ENCODE measurements at regions not wholly inside any gene's neighbourhood (a gene's known extent, or its start where the extent isn't known, plus 50 kb on each side); places are given as distances from the start of the nearest gene placed in this dataset.

- no peak overlapping the region for H3K27ac ChIP-seq
- TF ChIP-seq, protein P1, sequence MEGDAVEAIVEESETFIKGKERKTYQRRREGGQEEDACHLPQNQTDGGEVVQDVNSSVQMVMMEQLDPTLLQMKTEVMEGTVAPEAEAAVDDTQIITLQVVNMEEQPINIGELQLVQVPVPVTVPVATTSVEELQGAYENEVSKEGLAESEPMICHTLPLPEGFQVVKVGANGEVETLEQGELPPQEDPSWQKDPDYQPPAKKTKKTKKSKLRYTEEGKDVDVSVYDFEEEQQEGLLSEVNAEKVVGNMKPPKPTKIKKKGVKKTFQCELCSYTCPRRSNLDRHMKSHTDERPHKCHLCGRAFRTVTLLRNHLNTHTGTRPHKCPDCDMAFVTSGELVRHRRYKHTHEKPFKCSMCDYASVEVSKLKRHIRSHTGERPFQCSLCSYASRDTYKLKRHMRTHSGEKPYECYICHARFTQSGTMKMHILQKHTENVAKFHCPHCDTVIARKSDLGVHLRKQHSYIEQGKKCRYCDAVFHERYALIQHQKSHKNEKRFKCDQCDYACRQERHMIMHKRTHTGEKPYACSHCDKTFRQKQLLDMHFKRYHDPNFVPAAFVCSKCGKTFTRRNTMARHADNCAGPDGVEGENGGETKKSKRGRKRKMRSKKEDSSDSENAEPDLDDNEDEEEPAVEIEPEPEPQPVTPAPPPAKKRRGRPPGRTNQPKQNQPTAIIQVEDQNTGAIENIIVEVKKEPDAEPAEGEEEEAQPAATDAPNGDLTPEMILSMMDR (IDR thresholded peaks at IDR 0.05), result no peak
- H3K4me1 ChIP-seq (ENCODE audit: control insufficient read depth in 1 of 2, insufficient read depth in 1 of 2, low read depth in 1 of 2, low read length in 1 of 2), result no peaks in the 10 kb centered on the region
- H3K36me3 ChIP-seq, result no peaks in the 10 kb centered on the region
- no peaks in the 10 kb centered on the region for H3K9me3 ChIP-seq
- H3K27me3 ChIP-seq, result no peaks in the 10 kb centered on the region
- no peak overlapping the region for H3K4me3 ChIP-seq (ENCODE audit: low read depth in 1 of 2, low read length in 1 of 2)
Measured at GRCh38 chr2:215532844-215533243, 97.0 kb upstream of the FN1 start.

GRCh38 chr2:215531284-215531683, 95.4 kb upstream of the FN1 start:
- Histone ChIP-seq H3K4me3 (ENCODE audit: low read depth in 1 of 2, low read length in 1 of 2) (no peak overlapping the region), H3K27ac (no peak overlapping the region), H3K36me3 (no peaks in the 10 kb centered on the region), H3K4me1 (ENCODE audit: control insufficient read depth in 1 of 2, insufficient read depth in 1 of 2, low read depth in 1 of 2, low read length in 1 of 2) (no peaks in the 10 kb centered on the region), H3K27me3 (no peaks in the 10 kb centered on the region), H3K9me3 (no peaks in the 10 kb centered on the region)
- TF ChIP-seq, protein P1 (IDR thresholded peaks at IDR 0.05), result no peak

DNA sequence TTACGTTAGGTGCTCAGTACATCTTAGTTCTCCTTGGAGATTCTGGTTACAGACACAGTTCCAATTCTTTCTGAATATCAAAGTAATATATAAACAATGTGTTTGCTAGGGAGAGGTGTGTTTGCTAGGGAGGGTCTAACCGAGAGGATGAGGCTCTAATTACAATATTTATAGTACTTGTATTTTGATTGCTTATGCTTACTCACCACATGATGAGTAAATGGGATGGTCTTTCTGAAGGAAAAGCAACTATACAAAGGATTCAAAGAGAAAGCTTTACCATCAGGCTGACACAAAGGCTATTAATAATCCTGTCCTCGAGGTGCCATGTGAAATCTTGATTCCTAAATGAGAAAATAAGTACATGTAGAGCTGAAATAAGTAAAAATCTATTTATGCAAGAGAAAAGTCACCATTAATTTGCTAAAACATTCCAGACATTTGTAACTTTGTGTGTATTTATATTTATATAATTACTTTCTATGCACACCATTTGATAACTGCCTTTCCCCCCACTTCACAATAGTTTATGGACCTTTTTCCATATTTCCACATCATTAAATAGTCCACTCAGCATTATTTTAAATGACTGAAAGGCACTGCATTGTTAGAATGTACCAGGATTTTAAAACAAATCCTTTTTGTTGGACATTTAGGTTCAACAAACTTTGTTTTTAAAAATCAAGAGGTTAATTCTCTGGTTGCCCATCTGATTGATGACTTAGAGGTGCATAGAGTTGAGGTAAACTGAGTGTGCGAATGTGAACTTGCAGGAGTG, 94.5 kb upstream of the FN1 start:
- no peaks in the 10 kb centered on the region for H3K27me3 ChIP-seq
- no peaks in the 10 kb centered on the region for H3K4me1 ChIP-seq (ENCODE audit: control insufficient read depth in 1 of 2, insufficient read depth in 1 of 2, low read depth in 1 of 2, low read length in 1 of 2)
- TF ChIP-seq, protein P1 (IDR thresholded peaks at IDR 0.05), result no peak
- H3K4me3 ChIP-seq (ENCODE audit: low read depth in 1 of 2, low read length in 1 of 2), result no peak overlapping the region
- no peak overlapping the region for H3K27ac ChIP-seq
- H3K9me3 ChIP-seq, result no peaks in the 10 kb centered on the region
- H3K36me3 ChIP-seq, result no peaks in the 10 kb centered on the region

DNA sequence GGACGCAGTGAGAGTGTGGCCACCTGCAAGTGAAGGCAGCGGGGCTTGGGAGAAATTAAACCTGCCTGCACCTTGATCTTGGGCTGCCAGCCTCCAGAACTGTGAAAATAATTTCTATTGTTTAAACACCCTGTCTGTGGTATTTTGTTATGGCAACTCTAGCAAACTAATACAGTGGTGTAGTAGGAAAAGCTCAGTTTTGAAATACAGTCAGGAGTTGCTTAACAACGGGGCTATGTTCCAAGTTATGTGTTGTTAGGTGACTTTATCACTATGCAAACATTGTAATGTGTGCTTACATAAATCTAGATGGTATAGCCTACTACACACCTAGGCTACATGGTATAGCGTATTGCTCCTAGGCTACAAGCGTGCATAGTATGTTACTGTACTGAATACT, 93.4 kb upstream of the FN1 start:
- Histone ChIP-seq H3K27me3 (no peaks in the 10 kb centered on the region), H3K4me3 (ENCODE audit: low read depth in 1 of 2, low read length in 1 of 2) (no peak overlapping the region), H3K36me3 (no peaks in the 10 kb centered on the region), H3K27ac (no peak overlapping the region), H3K4me1 (ENCODE audit: control insufficient read depth in 1 of 2, insufficient read depth in 1 of 2, low read depth in 1 of 2, low read length in 1 of 2) (no peaks in the 10 kb centered on the region), H3K9me3 (no peaks in the 10 kb centered on the region)
- TF ChIP-seq, protein P1 (IDR thresholded peaks at IDR 0.05), result no peak

DNA sequence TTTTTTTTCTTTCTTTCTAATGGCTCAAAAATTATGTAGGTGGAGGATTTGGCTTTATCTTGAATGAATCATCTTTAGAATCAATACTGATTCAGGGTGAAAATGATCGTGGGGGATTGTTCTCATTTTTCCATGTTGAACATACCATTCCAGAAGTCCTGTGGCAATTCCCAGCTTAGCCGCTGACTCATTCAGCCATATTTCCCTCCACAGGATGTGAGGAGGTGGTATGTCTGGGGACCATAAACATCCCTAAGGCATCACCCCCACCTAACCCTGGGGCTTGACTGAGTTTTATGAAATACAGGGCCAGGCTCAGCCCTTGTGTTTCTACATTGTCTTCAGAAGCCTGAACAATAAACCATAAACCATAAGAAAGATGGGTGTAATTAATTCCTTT, 92.7 kb upstream of the FN1 start:
- no peak overlapping the region for H3K27ac ChIP-seq
- no peaks in the 10 kb centered on the region for H3K9me3 ChIP-seq
- no peaks in the 10 kb centered on the region for H3K36me3 ChIP-seq
- H3K4me1 ChIP-seq (ENCODE audit: control insufficient read depth in 1 of 2, insufficient read depth in 1 of 2, low read depth in 1 of 2, low read length in 1 of 2), result no peaks in the 10 kb centered on the region
- TF ChIP-seq, protein P1 (IDR thresholded peaks at IDR 0.05), result no peak
- no peaks in the 10 kb centered on the region for H3K27me3 ChIP-seq
- H3K4me3 ChIP-seq (ENCODE audit: low read depth in 1 of 2, low read length in 1 of 2), result no peak overlapping the region
